Central memory CD8-positive, alpha-beta T cell (primary cell): ENCODE measurements at regions not wholly inside any gene's neighbourhood (a gene's known extent, or its start where the extent isn't known, plus 50 kb on each side); places are given as distances from the start of the nearest gene placed in this dataset.

Experiments used
- ATAC-seq: fragments of 150-1000 bp; cut with Tn5 transposase; replicated peaks from 2 replicates; pipeline ENCODE4 v1.10.0; 2022; ENCODE audit warnings: mild to moderate bottlenecking, moderate FRiP score, moderate number of reproducible peaks; ENCODE audit not compliant: poor library complexity, severe bottlenecking; ENCODE audit errors: extremely low read depth
- DNase-seq, 2 donors: peaks; one replicate each; pipeline ENCODE4 v3.0.0; 2021; ENCODE audit warnings: low spot score in 2 of 2
- H3K27ac Mint-ChIP-seq: one replicate; pipeline ENCODE4 v1.8.0; 2022; ENCODE audit warnings: low read depth, mild to moderate bottlenecking, moderate library complexity, mixed read lengths
- H3K27me3 Mint-ChIP-seq: one replicate; pipeline ENCODE4 v1.8.0; 2022; ENCODE audit warnings: mixed read lengths
- H3K36me3 Mint-ChIP-seq: one replicate; pipeline ENCODE4 v1.8.0; 2022; ENCODE audit warnings: mild to moderate bottlenecking, moderate library complexity, mixed read lengths; ENCODE audit not compliant: insufficient read depth
- H3K4me1 Mint-ChIP-seq: one replicate; pipeline ENCODE4 v1.8.0; 2022; ENCODE audit warnings: mixed read lengths
- H3K4me3 Mint-ChIP-seq: one replicate; pipeline ENCODE4 v1.8.0; 2022; ENCODE audit warnings: mild to moderate bottlenecking, moderate library complexity, mixed read lengths
- H3K9me3 Mint-ChIP-seq: one replicate; pipeline ENCODE4 v1.8.0; 2022; ENCODE audit warnings: mixed read lengths

GRCh38 chr2:8528863-8529262 is 153.0 kb upstream of the ID2 start:
- Mint-ChIP-seq H3K27ac (peak overlapping the region; percentile 3), H3K4me1 (peaks cover 14% of the 10 kb centered on the region), H3K4me3 (no peak overlapping the region), H3K36me3 (no peaks in the 10 kb centered on the region), H3K27me3 (no peaks in the 10 kb centered on the region), H3K9me3 (peaks cover 11% of the 10 kb centered on the region)
- ATAC-seq (no peak), DNase-seq (no peak)

GRCh38 chr2:8529706-8530277 is 152.1 kb upstream of the ID2 start:
- no peak overlapping the region for H3K4me3 Mint-ChIP-seq
- H3K27me3 Mint-ChIP-seq: no peaks in the 10 kb centered on the region
- no peak overlapping the region for H3K27ac Mint-ChIP-seq
- H3K4me1 Mint-ChIP-seq: peaks cover 7% of the 10 kb centered on the region
- peaks cover 11% of the 10 kb centered on the region for H3K9me3 Mint-ChIP-seq
- DNase-seq (no peak), ATAC-seq (no peak)
- H3K36me3 Mint-ChIP-seq: no peaks in the 10 kb centered on the region

DNA sequence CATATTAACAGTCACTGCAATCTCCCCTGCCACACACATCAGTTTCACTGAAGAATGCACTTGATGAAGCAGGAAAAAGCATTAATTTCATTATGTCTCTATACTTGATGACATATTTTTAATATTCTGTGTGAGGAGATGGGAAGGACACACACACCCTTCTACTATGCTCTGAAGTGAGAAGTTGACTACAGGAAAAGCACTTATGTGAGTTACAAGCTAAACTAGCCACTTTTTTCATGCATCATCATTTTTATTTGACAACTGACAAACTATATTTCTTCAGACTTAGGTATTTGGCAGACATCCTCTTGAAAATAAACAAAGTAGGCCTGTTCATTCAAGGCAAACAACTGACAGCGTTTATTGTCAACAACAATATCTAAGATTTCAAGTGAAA is 150.4 kb upstream of the ID2 start:
- H3K9me3 Mint-ChIP-seq: peaks cover 11% of the 10 kb centered on the region
- no peaks in the 10 kb centered on the region for H3K27me3 Mint-ChIP-seq
- peaks cover 17% of the 10 kb centered on the region for H3K4me1 Mint-ChIP-seq
- no peak overlapping the region for H3K27ac Mint-ChIP-seq
- no peaks in the 10 kb centered on the region for H3K36me3 Mint-ChIP-seq
- DNase-seq (no peak), ATAC-seq (no peak)
- no peak overlapping the region for H3K4me3 Mint-ChIP-seq

DNA sequence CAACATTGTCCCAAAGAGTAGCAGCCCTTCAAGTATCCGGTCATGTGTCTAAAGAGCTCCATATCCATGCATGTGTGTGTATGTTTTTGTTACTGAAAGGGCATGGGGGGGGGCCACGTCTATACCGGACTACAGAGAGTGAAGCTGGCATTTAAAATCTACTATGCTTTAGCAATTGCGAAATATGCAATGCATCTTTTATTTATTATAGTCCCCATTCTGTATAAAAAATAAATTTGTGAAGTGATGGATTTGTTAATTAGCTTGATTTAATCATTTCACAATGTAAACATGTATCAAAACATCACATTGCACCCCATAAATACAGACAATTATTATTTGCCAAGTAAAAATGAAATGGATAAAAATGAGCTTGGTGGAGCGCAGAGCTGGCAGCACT is 149.4 kb upstream of the ID2 start:
- no peaks in the 10 kb centered on the region for H3K36me3 Mint-ChIP-seq
- peaks cover 25% of the 10 kb centered on the region for H3K4me1 Mint-ChIP-seq
- ATAC-seq (no peak), DNase-seq (no peak)
- peaks cover 11% of the 10 kb centered on the region for H3K9me3 Mint-ChIP-seq
- no peak overlapping the region for H3K27ac Mint-ChIP-seq
- no peak overlapping the region for H3K4me3 Mint-ChIP-seq
- no peaks in the 10 kb centered on the region for H3K27me3 Mint-ChIP-seq

- H3K27ac Mint-ChIP-seq: no peak overlapping the region
- peaks cover 11% of the 10 kb centered on the region for H3K9me3 Mint-ChIP-seq
- no peaks in the 10 kb centered on the region for H3K36me3 Mint-ChIP-seq
- H3K4me1 Mint-ChIP-seq: peaks cover 25% of the 10 kb centered on the region
- H3K4me3 Mint-ChIP-seq: no peak overlapping the region
- no peaks in the 10 kb centered on the region for H3K27me3 Mint-ChIP-seq
- ATAC-seq (no peak), DNase-seq (no peak)
These were observed 147.9 kb upstream of the ID2 start for GRCh38 chr2:8533923-8534322.

DNA sequence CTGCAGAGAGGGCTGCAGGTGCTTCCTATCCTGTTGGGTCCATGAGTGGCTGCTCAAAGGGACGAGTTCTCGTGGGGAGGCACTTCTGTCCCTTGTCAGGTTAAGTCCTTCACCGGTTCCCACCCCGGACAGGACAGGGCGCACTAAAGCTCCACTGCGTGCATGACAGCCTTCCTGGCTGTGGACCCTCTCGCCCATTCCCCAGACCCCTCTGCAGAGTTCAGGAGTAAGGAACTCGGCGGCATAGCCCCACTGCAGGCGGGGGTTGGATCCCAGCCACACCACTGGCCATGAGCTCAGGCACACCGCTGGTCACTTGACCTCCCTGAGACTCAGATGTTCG is 147.5 kb upstream of the ID2 start:
- no peaks in the 10 kb centered on the region for H3K27me3 Mint-ChIP-seq
- H3K4me1 Mint-ChIP-seq: peaks cover 25% of the 10 kb centered on the region
- no peak overlapping the region for H3K4me3 Mint-ChIP-seq
- peaks cover 11% of the 10 kb centered on the region for H3K9me3 Mint-ChIP-seq
- ATAC-seq (no peak), DNase-seq (no peak)
- H3K36me3 Mint-ChIP-seq: no peaks in the 10 kb centered on the region
- H3K27ac Mint-ChIP-seq: no peak overlapping the region

- Mint-ChIP-seq H3K9me3 (peaks cover 11% of the 10 kb centered on the region), H3K27ac (no peak overlapping the region), H3K36me3 (no peaks in the 10 kb centered on the region), H3K27me3 (no peaks in the 10 kb centered on the region), H3K4me1 (peaks cover 26% of the 10 kb centered on the region), H3K4me3 (no peak overlapping the region)
- ATAC-seq: no peak
- no peak for DNase-seq
These were observed 147.0 kb upstream of the ID2 start for GRCh38 chr2:8534729-8535468.

GRCh38 chr2:8535469-8535795 is 146.4 kb upstream of the ID2 start:
- Mint-ChIP-seq H3K36me3 (no peaks in the 10 kb centered on the region), H3K9me3 (peaks cover 11% of the 10 kb centered on the region), H3K4me1 (peaks cover 29% of the 10 kb centered on the region), H3K27me3 (no peaks in the 10 kb centered on the region), H3K27ac (no peak overlapping the region), H3K4me3 (no peak overlapping the region)
- ATAC-seq (no peak), DNase-seq (no peak)

DNA sequence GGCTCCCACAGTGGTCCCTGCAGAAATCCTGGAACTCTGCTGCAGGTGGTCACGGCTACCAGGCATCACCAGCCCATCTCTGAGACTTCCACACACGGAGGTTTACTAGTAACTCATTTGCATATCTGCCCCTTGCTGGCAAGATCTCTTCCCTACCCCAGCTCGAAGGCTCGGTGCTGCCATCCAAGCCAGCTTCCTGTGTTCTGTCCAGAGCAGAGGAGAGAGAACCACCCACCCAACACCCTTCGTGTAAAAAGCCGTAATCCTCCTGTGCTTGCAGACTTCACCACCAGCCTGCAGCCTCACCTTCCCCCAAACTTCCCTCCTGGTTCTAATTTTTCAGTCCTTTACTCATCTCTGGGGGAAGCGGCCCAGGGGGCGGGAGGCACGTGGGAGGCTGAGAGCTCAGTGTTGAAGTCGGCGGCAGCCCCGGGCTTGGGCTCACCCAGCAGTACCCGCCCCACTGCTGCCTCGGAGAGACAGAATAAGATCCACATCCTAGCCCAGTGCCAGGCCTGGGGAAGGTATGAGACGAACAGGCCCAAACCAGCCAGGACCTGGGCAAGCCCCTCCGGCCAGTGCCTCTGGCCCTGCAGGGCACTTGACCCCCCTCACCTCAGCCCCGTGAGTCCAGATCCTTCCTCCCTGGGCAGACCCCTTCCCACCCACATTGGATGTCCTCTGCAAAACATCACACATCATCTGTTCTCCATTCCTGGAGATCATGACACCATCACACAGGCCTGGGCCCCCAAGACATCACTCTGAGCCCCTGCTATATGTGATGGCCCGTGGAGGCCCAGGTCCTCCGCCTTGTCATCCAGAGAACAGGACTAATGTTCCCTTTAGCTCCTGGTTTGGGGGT is 145.8 kb upstream of the ID2 start:
- Mint-ChIP-seq H3K4me3 (no peak overlapping the region), H3K9me3 (peaks cover 8% of the 10 kb centered on the region), H3K27me3 (no peaks in the 10 kb centered on the region), H3K4me1 (peaks cover 35% of the 10 kb centered on the region), H3K27ac (peak overlapping the region; percentile 68), H3K36me3 (peaks cover 2% of the 10 kb centered on the region)
- DNase-seq: no peak
- ATAC-seq: peak; percentile 14

DNA sequence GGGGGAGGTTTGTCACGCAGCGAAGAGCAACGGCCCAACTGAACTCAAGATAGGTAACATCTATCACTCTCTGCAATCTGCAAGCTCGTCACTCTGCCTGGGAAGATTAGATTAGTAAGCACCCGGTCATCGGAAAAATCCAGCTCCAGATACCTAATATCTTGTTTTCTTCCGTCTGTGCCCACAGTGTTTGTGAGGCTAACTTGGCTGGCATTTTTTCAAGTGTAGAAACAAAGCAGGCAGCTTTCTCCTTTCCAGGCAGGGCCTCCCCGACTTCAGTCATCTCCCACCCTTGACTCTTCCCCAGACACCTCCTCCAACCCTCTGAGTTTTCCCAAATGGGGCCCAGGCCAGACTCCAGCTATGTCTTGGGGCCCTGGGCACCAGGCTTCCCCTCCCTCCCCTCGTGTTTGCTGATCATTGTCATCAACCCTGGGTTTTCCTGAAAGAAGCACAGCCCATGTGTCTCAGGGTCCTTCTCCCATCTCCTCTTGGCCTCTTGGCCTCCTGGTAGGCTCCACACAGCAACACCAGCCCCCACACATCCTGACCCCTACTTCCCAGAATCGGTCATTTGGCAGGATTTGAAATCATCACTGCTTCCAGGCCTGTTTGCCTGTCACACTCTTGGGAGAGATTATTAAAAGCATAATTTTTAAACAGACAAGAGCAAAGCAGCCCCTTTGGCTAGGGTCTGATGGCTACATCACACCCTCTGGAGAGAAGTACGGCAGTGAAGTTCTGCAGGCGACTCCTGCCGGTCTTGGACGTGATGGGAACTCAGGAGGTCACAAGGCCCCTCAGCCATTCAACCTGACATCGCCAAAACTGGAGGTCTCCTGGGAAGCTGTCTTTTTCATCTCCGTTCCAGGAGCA is 144.9 kb upstream of the ID2 start:
- no peak overlapping the region for H3K4me3 Mint-ChIP-seq
- ATAC-seq: no peak
- peaks cover 2% of the 10 kb centered on the region for H3K36me3 Mint-ChIP-seq

DNA sequence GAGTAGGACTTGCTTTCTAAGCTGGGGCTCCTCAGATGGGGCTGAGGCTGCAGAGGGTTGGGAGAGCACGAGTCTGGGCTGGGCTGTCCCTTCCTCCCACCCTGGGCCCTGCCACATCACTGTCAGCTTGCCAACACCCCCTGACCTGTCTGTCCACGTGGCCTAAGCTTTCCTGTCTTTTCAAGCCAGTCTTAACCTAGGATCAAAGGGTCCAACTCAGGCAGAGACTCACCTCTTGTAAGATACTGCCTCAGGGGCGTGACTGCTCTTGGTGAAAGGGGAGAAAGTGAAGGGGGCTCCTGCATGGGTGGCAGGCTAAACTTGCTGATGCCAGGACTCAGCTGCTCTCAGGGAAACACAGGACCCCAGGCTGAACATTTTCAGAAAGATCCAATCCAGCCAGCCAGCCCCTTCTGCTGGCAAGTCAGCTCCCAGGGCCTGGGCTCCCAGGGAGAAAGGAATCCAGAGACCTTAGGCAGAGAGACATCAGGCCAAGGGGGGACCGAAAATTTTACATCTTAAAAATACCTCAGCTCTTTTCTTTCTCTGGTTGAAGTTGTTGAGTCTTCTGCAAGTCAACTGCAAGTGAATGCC is 144.2 kb upstream of the ID2 start:
- Mint-ChIP-seq H3K4me3 (no peak overlapping the region), H3K9me3 (no peaks in the 10 kb centered on the region), H3K27ac (no peak overlapping the region), H3K36me3 (peaks cover 2% of the 10 kb centered on the region), H3K4me1 (peaks cover 50% of the 10 kb centered on the region), H3K27me3 (no peaks in the 10 kb centered on the region)
- ATAC-seq (no peak), DNase-seq (no peak)

More for the DNA sequence above, 144.9 kb upstream of the ID2 start:
- Mint-ChIP-seq H3K27ac (peak overlapping the region; percentile 68), H3K9me3 (peaks cover 5% of the 10 kb centered on the region), H3K27me3 (no peaks in the 10 kb centered on the region), H3K4me1 (peaks cover 44% of the 10 kb centered on the region)
- DNase-seq: no peak

- ATAC-seq (no peak), DNase-seq (no peak)
- Mint-ChIP-seq H3K4me1 (peaks cover 59% of the 10 kb centered on the region), H3K36me3 (peaks cover 2% of the 10 kb centered on the region), H3K27ac (no peak overlapping the region), H3K4me3 (no peak overlapping the region), H3K27me3 (no peaks in the 10 kb centered on the region), H3K9me3 (no peaks in the 10 kb centered on the region)
These were observed 143.3 kb upstream of the ID2 start for GRCh38 chr2:8538531-8538930.
